Loucy (cell line): ENCODE measurements at regions not wholly inside any gene's neighbourhood (a gene's known extent, or its start where the extent isn't known, plus 50 kb on each side); places are given as distances from the start of the nearest gene placed in this dataset.

Experiments used
- H2AFZ ChIP-seq: fragments of 200-600 bp; sonication (generic); 2 replicates; pipeline ENCODE4 v1.6.0; 2016; ENCODE audit warnings: antibody characterized with exemption, mild to moderate bottlenecking, low read length, moderate library complexity
- H3F3A ChIP-seq: fragments of 200-600 bp; 2 replicates; pipeline ENCODE4 v1.6.0; 2016; ENCODE audit warnings: antibody characterized with exemption, low read depth, mild to moderate bottlenecking
- H3K27me3 ChIP-seq: fragments of 200-600 bp; sonication (generic); 2 replicates; pipeline ENCODE4 v1.6.1; 2014; ENCODE audit warnings: low read length, mild to moderate bottlenecking; ENCODE audit not compliant: insufficient read depth, poor library complexity, severe bottlenecking
- H3K36me3 ChIP-seq: fragments of 200-600 bp; sonication (generic); 2 replicates; pipeline ENCODE4 v1.6.1; 2016; ENCODE audit warnings: low read length; ENCODE audit not compliant: insufficient read depth
- H3K4me1 ChIP-seq: fragments of 200-600 bp; sonication (generic); 2 replicates; pipeline ENCODE4 v1.5.1; 2014; ENCODE audit warnings: low read length, mild to moderate bottlenecking; ENCODE audit not compliant: insufficient read depth, poor library complexity, severe bottlenecking
- H3K4me2 ChIP-seq: fragments of 200-600 bp; sonication (generic); 2 replicates; pipeline ENCODE4 v1.6.0; 2014; ENCODE audit warnings: antibody characterized with exemption, low read length, low read depth, mild to moderate bottlenecking; ENCODE audit not compliant: poor library complexity, severe bottlenecking
- H3K4me3 ChIP-seq: fragments of 200-600 bp; sonication (generic); 2 replicates; pipeline ENCODE4 v1.5.1; 2014; ENCODE audit warnings: low read length, mild to moderate bottlenecking, mixed read lengths; ENCODE audit not compliant: poor library complexity, severe bottlenecking
- H3K79me2 ChIP-seq: fragments of 200-600 bp; sonication (generic); 2 replicates; pipeline ENCODE4 v1.6.1; 2014; ENCODE audit warnings: low read length; ENCODE audit not compliant: insufficient read depth
- H3K9ac ChIP-seq: fragments of 200-600 bp; sonication (generic); 2 replicates; pipeline ENCODE4 v1.6.0; 2014; ENCODE audit warnings: mild to moderate bottlenecking, low read depth, low read length, moderate library complexity; ENCODE audit not compliant: poor library complexity, severe bottlenecking
- H3K9me2 ChIP-seq: fragments of 200-600 bp; sonication (generic); replicated peaks from 2 replicates; pipeline ENCODE4 v1.6.1; 2016; ENCODE audit warnings: low read depth, low read length, mixed read lengths
- H3K9me3 ChIP-seq: fragments of 200-600 bp; sonication (generic); 2 replicates; pipeline ENCODE4 v1.6.1; 2014; ENCODE audit warnings: mild to moderate bottlenecking, antibody characterized with exemption, low read length, low read depth; ENCODE audit not compliant: insufficient read depth
- H4K20me1 ChIP-seq: fragments of 200-600 bp; sonication (generic); 2 replicates; pipeline ENCODE4 v1.6.0; 2014; ENCODE audit warnings: antibody characterized with exemption, low read length, mild to moderate bottlenecking; ENCODE audit not compliant: insufficient read depth, poor library complexity, severe bottlenecking
- EZH2phosphoT487 ChIP-seq: fragments of 200-600 bp; IDR thresholded peaks from 2 replicates; pipeline ENCODE4 v1.6.1; 2018; ENCODE audit warnings: antibody characterized with exemption, mild to moderate bottlenecking, moderate library complexity, borderline replicate concordance
- TF ChIP-seq, protein P1 (sequence below): fragments of 200-600 bp; sonication (generic); conservative IDR thresholded peaks from 2 replicates; pipeline ENCODE4 v1.5.1; 2014; ENCODE audit warnings: mild to moderate bottlenecking, antibody characterized with exemption, low read length

DNA sequence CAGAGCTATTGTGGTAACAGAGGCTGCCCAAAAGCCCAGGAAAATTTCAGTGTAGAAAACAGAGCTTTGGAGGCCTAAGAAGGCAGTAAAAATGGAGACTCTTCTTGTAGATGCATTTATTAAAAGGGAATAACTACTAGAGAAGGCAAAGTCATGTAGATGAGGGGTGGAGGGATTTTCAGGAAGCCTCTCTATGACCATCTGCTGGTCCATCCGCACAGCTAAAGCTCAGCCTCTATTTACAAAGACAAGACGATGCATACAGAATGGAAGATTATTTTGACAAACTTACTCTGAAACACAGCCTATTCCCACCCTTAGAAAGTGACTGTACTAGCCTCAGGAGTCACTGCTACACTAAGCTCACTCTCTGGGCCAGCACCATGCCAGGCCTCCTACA, 71.4 kb downstream of the GLRX5 start:
- Histone ChIP-seq H4K20me1 (no peaks in the 10 kb centered on the region), H3K9me2 (no peaks in the 10 kb centered on the region), H3K79me2 (no peaks in the 10 kb centered on the region), H3K4me1 (no peaks in the 10 kb centered on the region), H3K4me2 (no peak overlapping the region), H3K4me3 (no peak overlapping the region), H2AFZ (no peak overlapping the region), H3K27me3 (no peaks in the 10 kb centered on the region), H3F3A (no peaks in the 10 kb centered on the region), H3K9me3 (no peaks in the 10 kb centered on the region), H3K36me3 (no peaks in the 10 kb centered on the region), H3K9ac (no peak overlapping the region)
- TF ChIP-seq, protein P1, sequence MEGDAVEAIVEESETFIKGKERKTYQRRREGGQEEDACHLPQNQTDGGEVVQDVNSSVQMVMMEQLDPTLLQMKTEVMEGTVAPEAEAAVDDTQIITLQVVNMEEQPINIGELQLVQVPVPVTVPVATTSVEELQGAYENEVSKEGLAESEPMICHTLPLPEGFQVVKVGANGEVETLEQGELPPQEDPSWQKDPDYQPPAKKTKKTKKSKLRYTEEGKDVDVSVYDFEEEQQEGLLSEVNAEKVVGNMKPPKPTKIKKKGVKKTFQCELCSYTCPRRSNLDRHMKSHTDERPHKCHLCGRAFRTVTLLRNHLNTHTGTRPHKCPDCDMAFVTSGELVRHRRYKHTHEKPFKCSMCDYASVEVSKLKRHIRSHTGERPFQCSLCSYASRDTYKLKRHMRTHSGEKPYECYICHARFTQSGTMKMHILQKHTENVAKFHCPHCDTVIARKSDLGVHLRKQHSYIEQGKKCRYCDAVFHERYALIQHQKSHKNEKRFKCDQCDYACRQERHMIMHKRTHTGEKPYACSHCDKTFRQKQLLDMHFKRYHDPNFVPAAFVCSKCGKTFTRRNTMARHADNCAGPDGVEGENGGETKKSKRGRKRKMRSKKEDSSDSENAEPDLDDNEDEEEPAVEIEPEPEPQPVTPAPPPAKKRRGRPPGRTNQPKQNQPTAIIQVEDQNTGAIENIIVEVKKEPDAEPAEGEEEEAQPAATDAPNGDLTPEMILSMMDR = no peak
- TF ChIP-seq EZH2phosphoT487 = no peak

DNA sequence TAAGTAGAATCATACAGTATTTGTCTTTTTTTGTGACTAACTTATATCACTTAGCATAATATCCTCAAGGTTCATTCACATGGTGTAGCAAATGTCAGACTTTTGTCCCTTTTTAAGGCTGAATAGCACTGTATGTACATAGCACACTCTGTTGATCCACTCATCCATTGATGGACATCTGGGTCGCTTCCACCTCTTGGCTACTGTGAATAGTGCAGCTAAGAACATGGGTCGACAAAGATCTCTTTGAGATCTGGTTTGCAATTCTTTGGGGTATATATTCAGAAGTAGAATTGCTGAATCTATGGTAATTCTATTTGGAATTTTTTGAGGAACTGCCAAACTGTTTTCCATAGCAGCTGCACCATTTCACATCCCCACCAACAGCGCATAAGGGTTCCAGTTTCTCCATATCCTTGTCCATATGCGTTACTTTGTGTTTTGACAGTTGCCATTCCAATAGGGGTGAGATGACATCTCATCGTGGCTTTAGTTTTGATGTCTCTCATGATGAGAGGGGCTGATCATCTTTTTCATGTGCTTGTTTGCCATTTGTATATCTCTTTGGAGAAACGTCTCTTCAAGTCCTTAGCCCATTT, 73.9 kb downstream of the GLRX5 start:
- Histone ChIP-seq H3K9ac (no peak overlapping the region), H3K4me1 (no peaks in the 10 kb centered on the region), H4K20me1 (no peaks in the 10 kb centered on the region), H3K4me2 (no peak overlapping the region), H3K27me3 (no peaks in the 10 kb centered on the region), H3F3A (no peaks in the 10 kb centered on the region), H2AFZ (no peak overlapping the region), H3K4me3 (no peak overlapping the region), H3K9me2 (no peaks in the 10 kb centered on the region), H3K36me3 (no peaks in the 10 kb centered on the region), H3K79me2 (no peaks in the 10 kb centered on the region), H3K9me3 (no peaks in the 10 kb centered on the region)
- no peak for TF ChIP-seq EZH2phosphoT487
- TF ChIP-seq, protein P1 = no peak

DNA sequence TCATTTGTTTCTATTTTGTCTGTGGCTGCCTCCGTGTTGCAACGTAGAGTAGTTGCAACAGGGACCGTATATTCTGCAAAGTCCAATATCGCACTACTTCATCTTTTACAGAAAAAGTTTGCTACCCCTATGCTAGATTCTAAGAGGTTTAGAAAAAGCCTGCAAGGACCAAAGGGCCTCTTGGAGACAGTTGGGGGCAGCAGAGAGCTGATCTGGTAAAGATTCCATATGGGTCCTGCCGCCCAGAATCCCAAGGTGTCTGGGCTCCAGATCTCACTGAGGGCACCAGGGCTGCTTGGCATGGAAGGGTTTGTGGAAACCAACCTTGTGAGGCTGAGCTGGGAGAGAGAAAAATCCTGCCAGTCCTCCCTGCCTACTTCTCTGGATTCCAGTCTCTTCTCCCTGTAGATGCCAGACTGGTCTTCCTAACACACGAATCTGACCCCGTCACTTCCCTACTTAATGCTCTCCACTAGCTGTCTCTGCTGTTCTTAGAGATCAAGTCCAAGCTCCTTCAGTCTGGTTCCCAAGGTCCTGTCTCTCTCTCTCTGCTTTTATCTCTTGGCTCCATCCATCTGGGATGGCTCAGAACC, 74.6 kb downstream of the GLRX5 start:
- no peaks in the 10 kb centered on the region for H3K9me3 ChIP-seq
- no peak overlapping the region for H2AFZ ChIP-seq
- no peaks in the 10 kb centered on the region for H3K9me2 ChIP-seq
- no peaks in the 10 kb centered on the region for H3K36me3 ChIP-seq
- H3K4me2 ChIP-seq = no peak overlapping the region
- H3F3A ChIP-seq = no peaks in the 10 kb centered on the region
- no peaks in the 10 kb centered on the region for H4K20me1 ChIP-seq
- no peak overlapping the region for H3K4me3 ChIP-seq
- no peak overlapping the region for H3K9ac ChIP-seq
- TF ChIP-seq EZH2phosphoT487 = no peak
- TF ChIP-seq, protein P1 = peak; percentile 76
- H3K79me2 ChIP-seq = no peaks in the 10 kb centered on the region
- no peaks in the 10 kb centered on the region for H3K27me3 ChIP-seq
- H3K4me1 ChIP-seq = no peaks in the 10 kb centered on the region
